GM19467 (cell line): ENCODE measurements at regions not wholly inside any gene's neighbourhood (a gene's known extent, or its start where the extent isn't known, plus 50 kb on each side); places are given as distances from the start of the nearest gene placed in this dataset.

ENCODE experiments used
- ATAC-seq: cut with Tn5 transposase; IDR thresholded peaks from one replicate; pipeline ENCODE4 v1.9.1; 2021; ENCODE audit warnings: mild to moderate bottlenecking, moderate library complexity; ENCODE audit not compliant: unreplicated experiment

DNA sequence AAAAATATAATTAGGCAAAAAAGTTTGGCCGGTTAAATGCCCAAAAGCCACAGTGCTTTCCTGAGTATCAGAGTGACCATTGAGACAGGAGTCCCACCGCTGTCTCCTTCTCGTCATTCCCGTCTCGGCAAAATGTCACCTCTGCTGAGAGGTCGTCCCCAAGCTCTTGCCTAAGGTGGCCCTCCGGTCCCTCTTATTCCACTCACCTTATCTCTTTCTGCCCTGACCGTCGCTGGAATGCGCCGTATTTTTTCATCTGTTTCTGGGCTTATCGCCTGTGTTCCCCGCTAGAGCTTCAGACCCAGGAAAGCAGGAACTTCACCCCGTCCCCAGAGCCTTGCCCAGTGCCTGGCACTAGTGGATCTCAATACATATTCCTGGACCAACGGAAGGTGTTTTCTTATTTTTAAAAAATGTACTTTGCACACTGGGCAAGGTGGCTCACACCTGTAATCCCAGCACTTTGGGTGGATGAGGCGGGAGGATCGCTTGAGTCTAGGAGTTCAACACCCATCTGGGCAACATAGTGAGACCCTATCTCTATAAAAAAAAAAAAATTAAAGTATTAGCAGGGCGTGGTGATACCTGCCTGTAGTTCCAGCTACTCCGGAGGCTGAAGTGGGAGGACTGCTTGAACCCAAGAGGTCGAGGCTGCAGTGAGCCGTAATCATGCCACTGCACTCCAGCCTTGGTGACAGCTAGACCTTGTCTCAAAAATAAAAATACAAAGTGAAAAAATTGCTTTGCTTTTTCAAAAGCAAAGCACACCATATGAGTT is 122.8 kb upstream of the PTPN1 start:
- ATAC-seq, result no peak

DNA sequence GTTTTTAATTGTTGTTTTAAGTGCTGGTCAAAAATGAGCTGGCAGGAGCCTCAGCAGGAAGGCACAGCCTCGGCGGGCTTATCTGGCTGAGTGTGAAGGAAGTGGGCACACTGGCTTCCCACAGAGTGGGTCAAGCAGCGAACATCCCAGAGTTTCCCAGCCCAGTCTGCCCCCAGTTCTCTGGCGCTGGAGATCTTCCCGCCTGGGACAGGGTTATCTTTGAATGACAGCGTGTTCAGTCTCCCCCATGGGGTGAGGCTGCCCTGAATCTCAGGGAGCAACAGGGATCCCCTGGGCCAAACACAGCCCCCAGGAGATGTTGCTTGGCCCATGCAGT is 122.2 kb upstream of the PTPN1 start:
- no peak for ATAC-seq

DNA sequence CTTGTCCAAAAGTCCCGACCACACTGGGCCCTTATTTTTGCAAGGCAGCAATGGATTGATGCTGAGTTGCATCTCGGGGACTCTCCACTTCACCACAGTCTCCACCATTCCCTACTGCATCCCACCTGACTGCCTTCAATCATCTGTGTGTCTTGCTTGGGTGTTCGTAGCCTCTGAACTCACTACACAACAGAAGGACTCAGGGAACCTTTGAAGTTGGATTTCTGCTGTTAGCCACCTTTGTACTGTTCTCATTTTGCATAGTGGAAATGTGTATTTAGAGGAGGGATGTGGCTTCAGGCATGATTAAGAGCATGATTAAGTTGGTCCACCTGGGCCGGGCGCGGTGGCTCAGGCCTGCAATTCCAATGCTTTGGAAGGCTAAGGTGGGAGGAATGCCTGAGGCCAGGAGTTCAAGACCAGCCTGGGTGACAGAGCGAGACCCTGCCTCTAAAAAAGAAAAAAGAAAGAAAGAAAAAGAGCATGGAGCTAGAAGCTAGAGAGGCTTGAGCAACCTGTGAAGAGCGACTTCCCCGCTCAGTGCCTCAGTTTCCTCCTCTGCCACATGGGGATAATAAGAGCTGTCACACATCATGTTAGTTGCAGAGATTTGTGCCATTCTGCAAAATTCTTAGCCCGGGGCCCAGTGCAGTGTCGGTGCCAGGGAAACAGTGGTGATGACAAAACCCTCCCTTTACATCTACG is 121.3 kb upstream of the PTPN1 start:
- no peak for ATAC-seq

DNA sequence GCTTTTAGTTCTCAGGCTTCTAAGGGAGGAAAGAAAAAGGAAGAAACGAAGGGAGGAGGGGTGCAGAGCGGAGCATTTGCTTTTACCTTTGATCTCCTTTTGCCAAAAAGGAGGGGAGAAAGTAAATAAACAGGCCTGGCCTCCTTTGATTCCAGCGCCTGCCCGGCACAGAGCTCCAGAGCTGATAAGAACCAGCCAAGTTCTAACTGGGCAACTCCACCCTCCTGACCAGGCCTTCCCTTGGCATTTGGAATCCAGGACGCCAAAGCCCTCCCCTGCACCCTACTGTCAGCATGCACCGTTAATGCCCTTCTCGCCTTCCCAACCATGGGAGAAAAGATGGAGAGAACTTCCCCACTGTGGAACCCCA is 120.8 kb upstream of the PTPN1 start:
- ATAC-seq, result no peak

DNA sequence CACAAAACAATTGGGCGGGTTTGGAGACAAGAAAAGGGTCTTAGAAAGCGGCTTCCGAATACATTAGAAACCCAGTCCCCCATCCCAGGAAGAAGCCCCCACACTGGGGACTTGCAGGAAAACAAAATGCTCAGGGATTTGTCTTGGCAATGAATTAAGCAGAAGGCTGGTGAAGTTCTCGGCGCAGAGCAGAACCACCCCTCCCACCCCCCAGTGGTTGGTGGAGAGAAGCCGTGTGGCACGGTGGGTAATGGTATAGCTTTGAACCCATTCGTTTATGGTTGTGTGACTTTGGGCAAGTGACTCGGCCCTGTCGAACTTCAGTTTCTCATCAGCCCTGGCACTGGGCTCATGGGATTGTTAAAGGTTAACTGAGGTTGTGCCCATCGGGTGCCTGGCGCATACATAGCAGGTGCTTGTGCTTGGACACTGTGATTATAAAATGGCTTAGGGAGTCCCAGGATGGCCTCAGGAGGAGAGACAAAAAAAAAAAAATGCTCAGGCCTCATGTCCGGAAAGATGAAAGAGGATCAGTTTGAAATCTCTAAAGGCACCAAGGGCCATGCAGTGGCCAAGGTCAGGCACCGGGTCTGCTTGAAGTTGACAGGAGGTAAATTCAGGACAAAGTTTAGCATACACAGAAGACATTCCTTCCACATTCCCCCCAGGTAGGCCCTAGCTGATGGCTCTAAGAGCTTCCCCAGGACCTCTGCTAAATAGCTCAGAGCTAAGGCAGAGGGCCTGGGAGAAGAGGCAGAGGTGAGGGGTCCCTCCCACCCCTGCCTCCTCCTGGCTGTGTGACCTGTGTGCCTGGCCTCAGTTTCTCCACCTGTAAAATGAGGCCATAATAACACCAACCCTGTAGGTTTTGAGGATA is 120.1 kb upstream of the PTPN1 start:
- no peak for ATAC-seq

DNA sequence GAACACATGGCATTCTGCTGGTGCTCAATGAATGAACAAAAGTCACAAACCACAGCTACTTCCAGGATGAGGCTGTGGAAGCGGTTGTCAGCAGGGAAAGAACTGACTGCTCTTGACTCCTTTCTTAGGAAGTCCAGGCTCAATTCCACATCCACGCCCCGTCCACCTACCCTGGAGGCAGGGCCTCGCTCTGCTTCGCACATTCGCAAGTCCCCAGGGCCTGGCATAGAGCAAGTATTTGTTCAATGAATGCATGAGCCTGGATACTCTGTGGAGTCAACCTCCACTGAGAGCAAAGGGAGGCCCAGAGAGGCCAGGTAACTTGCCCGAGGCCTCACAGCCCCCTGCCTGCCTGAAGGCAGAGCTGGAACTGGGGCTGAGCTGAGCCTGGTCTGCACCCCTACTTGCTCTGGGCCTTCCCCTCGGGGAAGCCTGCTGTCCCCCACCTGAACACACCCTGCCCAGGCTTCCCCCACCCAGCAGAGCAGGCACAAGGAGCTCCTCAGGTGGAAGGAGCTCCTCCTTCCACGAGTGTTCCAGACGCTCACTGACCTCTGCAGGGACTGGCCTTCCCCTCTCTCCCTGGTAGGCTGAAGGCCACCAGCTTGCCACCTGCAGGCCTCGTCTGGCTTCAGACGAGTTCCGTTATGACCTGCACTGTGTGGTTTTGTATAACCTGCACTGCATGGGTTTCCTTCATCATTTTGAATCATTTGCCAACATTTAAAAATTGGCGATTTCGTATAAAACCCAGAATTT is 119.3 kb upstream of the PTPN1 start:
- no peak for ATAC-seq

DNA sequence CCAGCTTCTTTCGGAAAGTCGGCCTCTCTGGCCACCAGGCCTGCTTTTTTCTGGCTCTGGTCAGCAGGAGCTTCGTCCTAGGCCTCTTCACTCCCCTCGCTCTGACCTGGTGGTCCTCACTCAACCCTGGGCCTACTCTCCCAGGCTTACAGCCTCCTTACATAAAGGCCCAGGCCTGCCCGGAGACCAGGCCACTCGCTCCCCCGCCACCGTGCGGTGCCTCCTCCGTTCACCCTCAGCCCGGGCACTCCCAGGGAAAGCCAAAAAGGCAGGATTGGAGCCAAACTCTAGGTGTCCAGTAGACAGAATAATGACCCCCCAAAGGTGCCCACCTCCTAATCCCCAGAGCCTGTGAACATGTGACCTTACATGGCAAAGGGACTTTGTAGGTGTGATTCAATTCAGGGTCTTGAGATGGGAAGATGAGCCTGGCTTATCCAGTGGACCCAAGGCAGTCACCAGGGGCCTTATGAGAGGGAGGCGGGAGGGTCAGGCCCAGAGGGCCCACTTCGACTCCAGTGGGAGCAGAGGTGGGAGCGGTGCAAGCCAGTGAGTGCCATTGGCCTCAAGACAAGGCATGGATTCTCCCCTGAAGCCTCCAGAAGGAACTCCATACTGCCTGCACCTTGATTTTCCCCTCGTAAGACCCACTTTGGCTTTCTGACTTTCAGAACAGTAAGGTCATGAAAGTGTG is 118.6 kb upstream of the PTPN1 start:
- ATAC-seq, result no peak

DNA sequence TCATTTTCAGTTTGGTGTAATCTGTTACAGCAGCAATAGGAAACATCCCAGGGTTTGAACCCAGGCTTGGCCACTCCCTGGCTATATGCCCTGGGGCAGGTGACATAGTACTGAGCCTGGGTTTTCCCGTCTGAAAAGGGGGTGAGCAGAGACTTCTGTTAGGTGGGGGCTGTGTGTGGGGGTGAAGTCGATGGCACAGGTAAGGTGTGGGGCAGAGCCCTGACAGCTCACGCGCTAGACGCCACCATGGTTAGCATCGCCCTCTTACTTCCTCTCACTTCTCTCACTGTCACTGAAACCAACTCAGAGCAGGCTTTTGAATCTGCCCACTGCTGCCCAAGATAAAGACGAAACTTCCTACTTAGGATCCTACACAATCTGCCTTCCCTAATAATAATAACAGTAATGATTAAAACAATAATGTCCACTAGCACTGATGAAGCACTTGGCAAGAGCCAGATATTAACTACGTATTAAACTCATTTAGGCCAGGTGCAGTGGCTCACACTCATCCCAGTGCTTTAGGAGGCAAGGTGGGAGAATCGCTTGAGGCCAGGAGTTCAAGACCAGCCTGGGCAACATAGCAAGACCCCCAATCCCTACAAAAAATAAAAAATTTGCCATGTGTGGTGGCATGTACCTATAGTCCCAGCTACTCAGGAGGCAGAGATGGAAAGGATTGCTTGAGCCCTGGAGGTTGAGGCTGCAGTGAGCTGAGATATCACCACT is 117.9 kb upstream of the PTPN1 start:
- ATAC-seq, result no peak

DNA sequence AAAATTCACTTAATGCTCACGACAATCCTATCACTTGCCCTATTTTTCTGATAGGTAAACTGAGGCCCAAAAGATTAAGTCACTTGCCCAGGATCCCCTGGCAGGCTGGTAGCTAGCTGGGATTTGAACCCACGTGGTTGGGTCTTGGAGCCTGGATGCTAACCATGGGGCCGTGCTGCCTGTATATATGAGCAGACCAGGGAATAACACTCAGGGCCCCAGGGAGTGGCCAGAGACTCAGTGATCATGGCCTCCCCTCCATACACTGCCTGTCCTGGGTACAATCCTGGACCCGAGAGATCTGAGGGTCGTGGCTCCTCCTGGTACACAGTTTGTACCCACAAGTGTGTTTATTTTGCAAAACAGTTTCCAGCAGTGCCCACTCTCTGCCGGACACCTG is 116.9 kb upstream of the PTPN1 start:
- ATAC-seq, result no peak

DNA sequence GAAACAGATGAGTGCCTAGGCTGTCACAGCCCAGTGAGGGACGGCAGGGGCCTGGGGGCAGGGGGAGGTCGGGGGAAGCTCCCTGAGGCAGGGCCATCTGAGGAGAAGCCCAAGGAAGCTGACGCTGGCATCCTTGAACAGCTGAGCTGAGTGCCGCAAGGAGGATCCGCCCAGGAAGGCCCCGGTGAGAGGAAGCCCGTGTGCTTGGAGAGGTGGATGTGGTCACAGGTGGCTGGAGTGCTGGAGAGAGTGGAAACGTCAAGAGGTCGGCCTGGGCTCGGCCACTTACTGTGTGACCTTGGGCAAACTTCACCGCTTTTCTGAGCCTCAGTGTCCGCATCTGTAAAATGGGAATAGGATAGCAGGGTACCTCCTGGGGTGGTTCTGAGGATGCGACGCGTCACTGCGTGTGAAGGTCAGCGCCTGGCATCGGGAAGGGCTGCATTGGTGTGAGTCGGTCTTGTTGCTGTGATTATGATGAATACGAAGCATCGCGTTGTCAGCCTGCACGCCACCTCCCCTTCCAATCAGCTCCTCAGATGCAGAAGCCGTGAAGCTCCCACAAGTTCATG is 116.1 kb upstream of the PTPN1 start:
- no peak for ATAC-seq

DNA sequence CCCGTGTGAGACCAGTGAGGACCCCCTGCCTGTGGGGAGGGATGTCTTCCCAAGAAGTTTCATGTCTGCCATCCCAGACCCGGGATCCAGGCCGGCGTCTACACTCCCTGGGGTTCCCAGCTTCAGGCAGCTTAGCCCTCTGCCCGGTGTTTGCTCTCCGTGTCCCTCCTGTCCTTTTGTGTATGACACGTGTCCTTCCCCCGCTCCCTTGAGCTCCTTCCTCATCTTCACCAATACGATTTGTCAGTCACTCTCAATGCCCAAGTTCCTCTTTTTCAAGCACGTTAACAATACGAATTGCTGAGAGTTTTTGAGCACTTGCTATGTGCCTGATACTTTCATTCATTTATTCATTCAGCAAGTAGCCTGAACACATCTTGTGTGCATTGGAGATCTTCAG is 115.6 kb upstream of the PTPN1 start:
- ATAC-seq, result no peak

DNA sequence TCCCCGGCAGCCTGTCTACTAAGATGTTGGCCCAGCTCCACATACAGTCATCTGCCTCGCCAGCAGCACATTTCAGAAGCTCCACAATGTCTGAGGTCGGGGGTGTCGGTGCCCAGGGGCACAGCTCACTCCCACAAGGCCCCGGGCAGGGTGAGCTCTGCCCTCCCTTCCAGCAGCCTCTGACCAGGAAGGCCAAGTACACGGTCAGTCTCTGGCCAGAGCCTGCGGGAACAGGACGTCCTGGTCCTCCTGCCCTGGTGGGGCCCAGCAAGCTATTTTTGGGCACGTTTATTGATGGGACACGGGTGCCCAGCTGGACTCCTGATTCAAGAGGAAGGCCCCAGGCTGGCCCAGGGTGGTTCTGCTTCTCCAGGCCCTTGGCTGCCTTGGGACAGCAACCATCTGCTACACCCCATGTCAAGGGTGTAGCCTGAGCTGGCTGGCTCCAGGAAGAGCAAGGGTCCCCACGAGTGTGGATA is 114.9 kb upstream of the PTPN1 start:
- no peak for ATAC-seq

DNA sequence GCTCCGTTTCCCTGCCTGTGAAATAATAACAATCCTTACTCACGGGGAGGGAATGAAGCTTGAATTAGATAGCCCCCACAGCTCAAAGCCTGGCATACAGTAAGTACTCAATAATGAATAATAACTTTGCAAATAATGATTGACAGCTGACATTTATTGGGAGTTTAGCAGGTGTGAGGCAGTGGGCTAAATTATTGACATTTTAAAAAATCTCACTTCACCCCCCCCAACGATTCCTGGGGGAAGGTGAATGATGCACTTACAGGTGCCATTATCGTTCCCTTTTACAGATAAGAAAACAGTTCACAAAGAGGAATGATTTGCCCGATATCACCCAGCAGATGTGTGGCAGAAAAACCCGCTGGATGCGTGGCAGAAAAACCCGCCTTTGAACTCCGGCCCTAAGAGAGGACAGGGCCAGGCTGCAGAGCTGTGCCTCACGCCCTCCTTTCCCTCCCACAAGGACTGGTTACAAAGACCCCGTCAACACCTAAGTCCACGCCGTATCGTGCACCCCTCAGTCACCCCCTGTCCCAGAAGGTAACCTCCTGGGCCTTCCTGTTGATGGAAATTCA is 114.2 kb upstream of the PTPN1 start:
- ATAC-seq, result no peak

DNA sequence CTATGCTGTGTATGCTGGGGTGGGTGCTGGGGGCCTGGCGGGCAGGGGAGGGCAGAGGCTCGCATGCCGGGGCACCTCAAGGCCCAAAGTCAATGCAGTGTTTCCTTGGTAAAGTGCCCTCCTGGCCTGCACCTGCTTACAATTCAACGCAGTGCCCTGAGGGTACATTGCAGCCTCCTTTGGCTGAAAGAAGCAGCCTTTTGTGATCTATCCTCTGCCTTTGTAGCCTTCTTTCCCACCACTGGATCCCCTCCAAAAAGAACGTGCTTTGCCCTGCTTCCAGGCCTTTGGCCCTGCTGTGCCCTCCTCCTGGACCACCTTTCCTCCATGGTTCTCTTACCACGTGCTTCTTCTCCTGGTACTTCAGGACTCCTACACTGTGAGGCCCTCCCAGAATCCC is 113.6 kb upstream of the PTPN1 start:
- no peak for ATAC-seq

DNA sequence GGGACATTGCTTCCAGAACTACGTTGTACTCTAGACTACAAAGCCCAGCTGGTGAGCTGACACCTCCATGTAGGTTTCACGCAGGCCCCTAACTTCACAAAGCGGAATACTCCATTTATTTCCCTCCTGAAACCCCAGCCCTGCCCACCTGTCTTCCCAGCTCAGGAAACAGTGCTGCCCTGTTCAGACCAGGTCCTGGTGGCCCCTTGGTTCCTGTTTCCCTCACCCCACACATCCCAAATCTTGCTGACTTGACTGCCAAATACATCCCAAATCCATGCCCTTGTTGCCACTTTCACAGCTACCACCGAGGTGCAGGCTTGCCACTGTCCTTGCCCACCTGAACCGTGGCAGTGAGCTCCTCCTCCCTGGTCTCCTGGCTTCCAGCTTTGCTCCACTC is 113.1 kb upstream of the PTPN1 start:
- ATAC-seq, result no peak

DNA sequence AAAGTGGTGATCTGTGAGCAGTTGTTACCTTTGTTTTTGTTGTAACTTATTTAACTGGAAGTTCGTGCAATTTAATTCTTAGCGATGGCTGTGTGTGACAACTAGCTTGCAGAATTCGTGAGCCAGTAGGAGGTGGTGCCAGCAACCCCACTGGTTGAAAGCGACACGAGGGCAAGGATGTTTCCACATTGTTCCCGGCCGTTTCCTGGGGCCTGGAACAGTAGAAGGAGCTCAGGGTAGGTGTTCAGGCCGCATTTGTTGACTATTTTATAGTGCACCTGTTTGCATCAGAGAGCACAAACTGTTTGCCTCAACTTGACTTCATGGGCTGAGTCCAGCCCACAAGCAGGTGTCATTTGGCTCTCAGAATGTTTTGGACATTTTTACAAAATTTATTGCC is 112.1 kb upstream of the PTPN1 start:
- ATAC-seq, result no peak

DNA sequence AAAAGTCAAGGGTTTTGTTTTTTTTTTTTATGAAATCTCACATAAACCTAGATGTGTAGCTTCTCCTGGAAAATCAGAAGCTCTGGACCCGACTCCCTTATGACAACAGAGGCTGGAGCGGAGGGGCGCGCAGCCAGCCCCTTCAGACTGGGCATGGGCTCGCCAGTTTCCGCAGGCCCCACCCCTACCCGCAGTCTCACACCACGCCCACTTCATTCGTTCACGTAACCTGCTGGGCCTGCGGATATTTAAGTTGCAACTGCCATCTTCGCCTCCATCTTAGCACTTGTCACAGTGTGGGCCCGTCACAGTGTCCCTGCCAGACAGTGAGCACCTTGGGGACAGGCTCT is 111.7 kb upstream of the PTPN1 start:
- no peak for ATAC-seq

DNA sequence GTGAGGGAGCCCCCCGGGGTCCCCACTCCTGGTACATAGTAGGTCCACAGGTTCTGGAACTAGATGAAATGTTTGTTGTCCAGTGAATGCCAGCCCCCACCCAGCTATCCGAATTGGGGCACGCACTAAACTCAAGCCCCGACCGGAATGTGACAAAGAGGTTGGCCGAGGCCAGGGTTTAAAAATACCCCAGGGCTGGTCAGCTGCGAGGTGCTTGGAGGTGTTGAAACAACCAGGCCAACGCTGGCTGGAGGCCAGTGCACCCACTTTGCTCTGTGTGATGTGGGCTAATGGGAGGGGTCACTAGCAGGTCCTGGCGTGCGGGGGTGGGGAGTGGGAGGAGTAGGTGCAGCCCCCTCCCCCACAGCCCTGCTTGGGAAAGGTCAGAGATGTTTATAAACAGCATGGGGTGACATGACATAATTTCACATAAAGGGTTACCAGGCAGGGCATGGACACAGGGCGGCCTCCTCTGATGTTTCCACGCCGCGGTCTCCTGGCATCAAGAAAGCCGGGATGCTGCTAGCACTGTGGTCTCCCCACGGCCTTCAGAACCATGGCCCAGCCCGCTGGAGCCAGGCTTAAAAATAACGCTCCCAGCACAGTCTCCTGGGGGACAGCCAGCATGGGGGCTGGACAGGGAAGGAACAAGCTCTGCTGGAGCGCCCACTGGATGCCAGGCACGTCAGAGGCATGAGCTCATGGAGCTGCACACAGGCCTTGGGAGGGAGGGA is 111.2 kb upstream of the PTPN1 start:
- no peak for ATAC-seq

DNA sequence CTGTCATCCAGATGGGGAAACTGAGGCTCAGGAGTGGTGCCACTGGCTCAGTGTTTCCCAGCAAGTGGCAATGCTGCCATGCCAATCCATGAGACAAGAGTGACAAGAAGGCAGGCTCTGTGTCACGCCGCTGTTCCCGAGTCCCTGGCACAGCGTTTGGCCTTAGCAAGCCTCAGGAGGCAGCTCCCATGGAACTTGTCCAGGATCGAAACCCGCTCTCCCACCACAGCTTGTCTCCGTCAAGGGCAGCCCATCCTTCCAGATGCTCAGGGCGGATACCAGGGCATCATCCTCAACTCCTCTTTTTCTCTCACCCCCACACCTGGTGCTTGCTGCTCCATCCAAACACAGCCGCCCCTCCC is 110.6 kb upstream of the PTPN1 start:
- ATAC-seq, result no peak
